GM12865 (cell line): ENCODE measurements at regions not wholly inside any gene's neighbourhood (a gene's known extent, or its start where the extent isn't known, plus 50 kb on each side); places are given as distances from the start of the nearest gene placed in this dataset.

ENCODE experiments used
- DNase-seq: peaks from one replicate; pipeline ENCODE4 v3.0.0; 2010; ENCODE audit warnings: low read depth
- H3K4me3 ChIP-seq: 2 replicates; pipeline ENCODE4 v1.5.1; 2011; ENCODE audit warnings: mild to moderate bottlenecking, low read depth, low read length, control low read depth
- TF ChIP-seq, protein P1 (sequence below): IDR thresholded peaks from 2 replicates; pipeline ENCODE4 v1.5.1; 2011; ENCODE audit warnings: low read length, control low read depth, low read depth, inconsistent platforms; ENCODE audit not compliant: insufficient read depth; ENCODE audit errors: missing control alignments

DNA sequence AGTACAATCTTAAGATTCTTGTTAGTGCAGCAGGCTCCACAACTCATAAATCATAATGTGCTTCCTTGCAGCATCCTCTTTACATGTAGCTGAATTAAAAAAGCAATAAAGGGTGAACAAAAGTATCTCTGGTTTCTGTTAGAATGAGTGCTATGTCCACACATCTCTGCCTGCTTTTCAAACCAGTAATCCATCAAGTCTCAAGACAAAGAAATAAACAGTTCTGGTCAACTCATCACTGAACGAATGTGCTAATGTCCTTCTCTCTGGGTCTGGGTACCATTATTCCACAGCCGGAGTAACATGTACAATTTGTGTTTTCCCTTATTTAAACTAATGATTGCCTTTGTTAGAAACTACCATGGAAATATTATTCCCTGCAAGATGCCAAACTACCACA is 273.0 kb upstream of the USP15 start:
- no peak overlapping the region for H3K4me3 ChIP-seq
- DNase-seq: no peak
- TF ChIP-seq, protein P1, sequence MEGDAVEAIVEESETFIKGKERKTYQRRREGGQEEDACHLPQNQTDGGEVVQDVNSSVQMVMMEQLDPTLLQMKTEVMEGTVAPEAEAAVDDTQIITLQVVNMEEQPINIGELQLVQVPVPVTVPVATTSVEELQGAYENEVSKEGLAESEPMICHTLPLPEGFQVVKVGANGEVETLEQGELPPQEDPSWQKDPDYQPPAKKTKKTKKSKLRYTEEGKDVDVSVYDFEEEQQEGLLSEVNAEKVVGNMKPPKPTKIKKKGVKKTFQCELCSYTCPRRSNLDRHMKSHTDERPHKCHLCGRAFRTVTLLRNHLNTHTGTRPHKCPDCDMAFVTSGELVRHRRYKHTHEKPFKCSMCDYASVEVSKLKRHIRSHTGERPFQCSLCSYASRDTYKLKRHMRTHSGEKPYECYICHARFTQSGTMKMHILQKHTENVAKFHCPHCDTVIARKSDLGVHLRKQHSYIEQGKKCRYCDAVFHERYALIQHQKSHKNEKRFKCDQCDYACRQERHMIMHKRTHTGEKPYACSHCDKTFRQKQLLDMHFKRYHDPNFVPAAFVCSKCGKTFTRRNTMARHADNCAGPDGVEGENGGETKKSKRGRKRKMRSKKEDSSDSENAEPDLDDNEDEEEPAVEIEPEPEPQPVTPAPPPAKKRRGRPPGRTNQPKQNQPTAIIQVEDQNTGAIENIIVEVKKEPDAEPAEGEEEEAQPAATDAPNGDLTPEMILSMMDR: no peak

DNA sequence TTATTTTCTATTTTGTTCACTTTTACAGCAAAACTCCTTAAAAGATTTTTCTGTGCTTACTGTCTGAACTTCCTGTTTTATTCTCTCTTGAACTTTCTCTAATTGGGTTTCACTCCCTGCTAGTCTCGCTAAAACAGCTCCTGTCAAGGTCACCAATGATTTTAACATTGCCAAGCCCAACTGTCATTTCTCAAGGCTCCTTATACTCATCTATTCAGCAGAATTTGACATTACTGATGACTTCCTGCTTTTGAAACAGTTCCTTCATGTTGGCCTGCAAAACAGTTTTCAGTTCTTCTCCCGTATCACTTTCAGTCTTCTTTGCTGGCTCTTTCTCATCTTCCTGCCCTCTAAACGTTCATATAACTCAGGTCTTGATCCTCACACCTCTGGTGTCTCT is 268.5 kb upstream of the USP15 start:
- no peak overlapping the region for H3K4me3 ChIP-seq
- DNase-seq: peak; percentile 18
- TF ChIP-seq, protein P1: no peak

DNA sequence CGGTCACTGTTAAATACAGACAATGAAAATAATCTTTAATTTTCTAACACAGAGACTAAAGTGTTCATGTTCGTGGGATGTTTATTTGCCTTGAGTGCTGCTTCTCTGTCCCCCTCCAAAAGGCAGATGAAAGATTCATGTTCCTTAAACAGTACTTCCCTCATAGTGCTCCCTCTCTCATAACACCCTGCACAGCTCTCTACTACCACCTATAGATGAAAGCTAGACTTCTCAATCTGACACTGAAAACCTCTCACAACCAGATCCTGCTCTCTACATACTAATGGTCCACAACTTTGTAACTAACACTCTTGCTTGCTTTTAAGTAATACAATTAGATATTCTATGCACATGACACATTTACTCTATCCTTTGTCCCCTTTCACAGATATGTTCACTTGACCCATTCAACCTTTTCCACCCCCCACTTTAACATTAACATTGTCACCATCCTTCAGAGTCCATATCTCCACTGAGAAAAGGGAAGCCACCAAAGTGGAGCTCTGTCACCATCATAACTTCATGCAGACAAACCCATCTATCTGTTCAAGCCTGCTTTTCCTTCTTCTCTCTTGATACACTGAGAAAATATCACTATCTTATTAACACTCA is 266.4 kb upstream of the USP15 start:
- TF ChIP-seq, protein P1: peak; percentile 63
- H3K4me3 ChIP-seq: no peak overlapping the region
- peak; percentile 43 for DNase-seq

DNA sequence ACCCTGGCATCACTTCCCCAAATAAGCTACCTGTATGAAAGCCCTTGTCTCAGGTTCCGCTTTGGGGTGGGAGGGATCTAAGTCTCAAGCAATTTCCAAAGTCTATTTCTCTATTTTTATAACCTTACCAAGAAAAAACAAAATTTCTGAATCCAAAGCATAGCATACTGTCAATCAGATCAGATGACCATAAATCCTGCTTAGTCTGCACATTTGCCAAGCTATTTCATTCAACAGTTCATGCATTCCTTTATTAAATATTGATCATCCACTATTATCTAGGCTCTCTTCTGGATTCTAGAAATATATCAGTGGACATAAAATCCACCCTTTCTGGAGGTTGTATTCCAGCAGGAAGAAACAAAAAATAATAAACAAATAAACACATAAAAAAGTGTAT is 263.5 kb upstream of the USP15 start:
- no peak overlapping the region for H3K4me3 ChIP-seq
- no peak for DNase-seq
- TF ChIP-seq, protein P1: no peak

DNA sequence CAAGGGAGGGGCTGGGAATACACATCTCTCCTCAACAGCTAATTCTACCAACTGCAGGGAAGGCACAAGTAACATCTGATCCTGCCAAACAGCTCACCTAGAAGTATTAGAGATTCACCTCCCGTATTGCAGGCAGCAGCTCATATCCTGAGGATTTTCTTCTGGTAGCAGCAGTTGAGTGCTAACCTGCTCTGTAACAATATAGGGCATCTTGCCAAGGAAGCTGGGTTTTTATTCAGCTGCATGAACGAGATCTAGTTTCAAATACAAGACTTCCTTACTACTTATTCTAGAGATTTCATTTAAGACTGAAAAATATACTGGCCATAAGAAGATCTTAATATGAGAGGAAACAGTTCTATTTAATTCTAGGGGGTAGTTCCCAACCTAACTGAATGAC is 261.4 kb upstream of the USP15 start:
- TF ChIP-seq, protein P1: no peak
- DNase-seq: no peak
- H3K4me3 ChIP-seq: no peak overlapping the region

DNA sequence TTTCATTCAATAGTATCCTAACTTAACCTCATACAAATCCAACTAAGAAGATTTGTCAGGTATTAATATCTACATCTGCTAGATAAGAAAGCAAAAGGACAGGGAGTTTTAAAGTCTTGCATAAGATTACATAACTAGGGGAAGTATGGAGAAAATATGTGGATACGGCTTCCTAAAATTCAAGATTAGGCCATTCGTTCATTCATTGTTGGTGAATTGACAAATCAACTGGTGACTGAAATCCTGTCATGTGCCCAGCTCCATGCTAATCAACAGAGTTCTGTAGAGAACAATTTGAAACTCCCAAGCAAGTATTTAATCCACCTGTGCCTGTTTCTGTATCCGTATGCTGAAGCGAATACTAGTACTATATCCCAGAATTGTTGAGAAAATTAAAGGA is 260.9 kb upstream of the USP15 start:
- no peak for DNase-seq
- TF ChIP-seq, protein P1: no peak
- no peak overlapping the region for H3K4me3 ChIP-seq

DNA sequence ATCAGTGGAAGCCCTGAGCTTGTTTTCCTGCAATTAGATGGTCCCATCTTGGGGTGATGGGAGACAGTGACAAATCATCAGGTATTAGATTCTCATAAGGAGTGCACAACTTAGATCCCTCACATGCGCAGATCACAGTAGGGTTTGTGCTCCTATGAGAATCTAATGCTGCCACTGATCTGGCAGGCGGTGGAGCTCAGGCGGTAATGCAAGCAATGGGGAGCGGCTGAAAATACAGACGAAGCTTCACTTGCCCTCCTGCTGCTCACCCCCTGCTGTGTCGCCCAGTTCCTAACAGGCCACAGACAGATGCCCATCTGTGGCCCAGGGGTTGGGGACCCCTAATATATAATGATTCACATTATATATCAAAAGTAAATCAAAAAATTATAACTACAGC is 258.8 kb upstream of the USP15 start:
- no peak for DNase-seq
- TF ChIP-seq, protein P1: no peak
- H3K4me3 ChIP-seq: no peak overlapping the region
